ENCODE measurements at regions not wholly inside any gene's neighbourhood (a gene's known extent, or its start where the extent isn't known, plus 50 kb on each side); places are given as distances from the start of the nearest gene placed in this dataset.

DNA sequence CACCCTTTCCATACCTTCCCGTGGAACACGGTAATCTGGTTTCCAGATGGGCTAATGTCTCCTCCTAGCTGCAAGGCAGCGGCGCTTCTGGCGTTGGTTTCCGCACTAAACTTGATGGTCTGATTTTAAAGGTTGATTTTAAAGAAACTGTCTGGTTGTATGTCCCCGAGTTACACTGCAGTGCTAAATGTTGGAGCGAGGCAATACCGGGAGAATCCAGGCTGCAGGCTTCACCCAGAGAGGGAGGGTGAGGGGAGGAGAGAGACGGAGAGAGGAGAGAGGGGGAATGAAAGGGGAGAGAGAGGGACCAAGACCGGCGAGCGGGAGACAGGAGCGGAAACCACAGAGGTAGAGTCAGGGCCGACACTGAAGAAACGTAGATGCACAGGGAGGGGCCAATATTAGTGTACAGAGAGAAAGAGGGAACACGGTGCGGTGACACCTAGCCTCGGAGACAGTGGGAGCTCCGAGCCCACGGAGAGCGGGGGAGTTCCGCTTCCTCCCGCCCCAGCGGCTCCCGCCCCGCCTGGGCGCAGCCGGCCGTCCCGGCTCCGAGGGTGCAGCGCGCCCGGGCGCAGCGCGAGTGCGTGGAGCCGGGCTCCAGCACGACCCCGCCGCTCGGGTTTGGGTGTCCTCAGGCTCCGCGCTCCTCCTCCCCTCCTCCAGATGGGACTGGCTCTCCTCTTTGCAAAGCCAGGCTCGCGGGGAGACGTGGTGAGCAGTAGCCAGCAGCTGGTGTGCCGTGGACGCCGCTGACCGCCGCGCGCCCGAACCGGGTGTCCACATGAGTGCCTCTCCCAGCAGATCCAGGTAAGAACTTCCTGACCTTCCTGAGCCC lies 71.9 kb upstream of the GRAMD1B start:
- TF ChIP-seq, protein P1, sequence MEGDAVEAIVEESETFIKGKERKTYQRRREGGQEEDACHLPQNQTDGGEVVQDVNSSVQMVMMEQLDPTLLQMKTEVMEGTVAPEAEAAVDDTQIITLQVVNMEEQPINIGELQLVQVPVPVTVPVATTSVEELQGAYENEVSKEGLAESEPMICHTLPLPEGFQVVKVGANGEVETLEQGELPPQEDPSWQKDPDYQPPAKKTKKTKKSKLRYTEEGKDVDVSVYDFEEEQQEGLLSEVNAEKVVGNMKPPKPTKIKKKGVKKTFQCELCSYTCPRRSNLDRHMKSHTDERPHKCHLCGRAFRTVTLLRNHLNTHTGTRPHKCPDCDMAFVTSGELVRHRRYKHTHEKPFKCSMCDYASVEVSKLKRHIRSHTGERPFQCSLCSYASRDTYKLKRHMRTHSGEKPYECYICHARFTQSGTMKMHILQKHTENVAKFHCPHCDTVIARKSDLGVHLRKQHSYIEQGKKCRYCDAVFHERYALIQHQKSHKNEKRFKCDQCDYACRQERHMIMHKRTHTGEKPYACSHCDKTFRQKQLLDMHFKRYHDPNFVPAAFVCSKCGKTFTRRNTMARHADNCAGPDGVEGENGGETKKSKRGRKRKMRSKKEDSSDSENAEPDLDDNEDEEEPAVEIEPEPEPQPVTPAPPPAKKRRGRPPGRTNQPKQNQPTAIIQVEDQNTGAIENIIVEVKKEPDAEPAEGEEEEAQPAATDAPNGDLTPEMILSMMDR (IDR thresholded peaks at IDR 0.05; ENCODE audit: low read length): no peak
- TF ChIP-seq EZH2 (optimal IDR thresholded peaks at IDR 0.05; ENCODE audit: low read depth, low read length) (no peak), EZH2phosphoT487 (IDR thresholded peaks at IDR 0.05; ENCODE audit: low read length) (no peak)

Measured in MM.1S (cell line).